HG02759 (cell line): ENCODE measurements at regions not wholly inside any gene's neighbourhood (a gene's known extent, or its start where the extent isn't known, plus 50 kb on each side); places are given as distances from the start of the nearest gene placed in this dataset.

Experiments
- ATAC-seq: cut with Tn5 transposase; IDR thresholded peaks from one replicate; pipeline ENCODE4 v1.9.1; 2021; ENCODE audit warnings: mild to moderate bottlenecking, moderate library complexity; ENCODE audit not compliant: unreplicated experiment

- ATAC-seq: no peak
These were observed 82.7 kb upstream of the MBNL1 start for GRCh38 chr3:152185891-152186630.

GRCh38 chr3:152190636-152191183 is 78.0 kb upstream of the MBNL1 start:
- ATAC-seq: no peak

- no peak for ATAC-seq
These were observed 76.7 kb upstream of the MBNL1 start for GRCh38 chr3:152192050-152192449.

DNA sequence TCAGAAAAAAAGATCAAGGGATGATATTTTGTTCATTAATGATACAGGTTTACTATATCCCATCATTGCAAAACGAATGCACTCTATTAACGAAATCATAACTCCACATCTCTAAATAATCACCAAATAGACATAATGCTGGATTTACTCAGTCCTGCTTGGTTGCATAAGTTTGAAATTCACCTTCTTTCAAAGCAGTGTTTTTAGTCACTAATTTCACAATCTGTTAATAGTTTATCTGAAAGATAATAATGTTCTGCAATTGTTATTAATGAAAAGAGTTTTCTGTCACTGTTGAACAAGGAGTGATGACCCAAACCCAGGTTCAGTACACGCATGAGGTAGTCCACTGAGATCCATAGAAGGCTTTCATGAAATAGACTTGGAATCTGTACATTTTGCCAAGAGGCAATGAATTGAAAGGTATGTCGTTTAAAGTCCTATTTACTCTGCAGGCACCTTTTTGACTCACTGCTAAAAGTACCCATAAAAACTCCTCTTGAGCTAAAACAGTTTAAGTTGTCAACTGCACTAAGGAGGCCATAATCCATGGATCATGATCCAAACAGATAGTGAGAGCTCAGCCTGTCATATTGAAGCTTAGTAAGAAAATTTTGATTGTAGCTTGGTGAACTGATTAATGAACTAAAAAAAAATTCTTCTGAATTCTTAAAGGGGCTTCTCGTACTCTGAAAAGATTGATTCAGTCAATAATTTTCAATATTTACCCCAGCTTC is 75.6 kb upstream of the MBNL1 start:
- ATAC-seq: peak; percentile 9

DNA sequence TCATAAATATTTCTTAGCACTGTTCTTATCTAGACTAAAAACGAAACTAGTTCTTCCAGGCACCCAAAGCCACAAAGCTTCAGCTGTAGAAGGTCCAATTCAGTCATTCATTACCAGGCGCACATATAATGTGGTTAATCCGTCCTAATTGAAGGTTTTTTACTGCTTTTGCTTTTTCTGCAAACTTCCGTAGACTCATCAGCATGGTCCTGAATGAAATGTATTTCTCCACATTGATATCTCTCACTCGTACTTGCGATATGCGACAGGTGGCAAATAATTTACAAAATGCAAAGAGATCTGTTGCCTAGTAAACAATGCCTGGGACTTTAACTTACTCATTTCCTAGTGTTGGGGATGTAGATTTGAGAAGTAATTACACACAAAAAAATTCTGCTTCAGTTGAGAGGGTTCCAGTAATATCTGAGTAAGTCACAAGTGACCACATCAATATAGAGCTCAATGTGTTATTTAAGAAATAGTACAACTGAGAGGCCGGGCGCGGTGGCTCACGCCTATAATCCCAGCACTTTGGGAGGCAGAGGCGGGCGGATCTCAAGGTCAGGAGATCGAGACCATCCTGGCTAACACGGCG is 75.0 kb upstream of the MBNL1 start:
- ATAC-seq: peak; percentile 70

- no peak for ATAC-seq
These were observed 73.5 kb upstream of the MBNL1 start for GRCh38 chr3:152195206-152195605.

GRCh38 chr3:152196782-152197181 is 71.9 kb upstream of the MBNL1 start:
- ATAC-seq: peak; percentile 42

- no peak for ATAC-seq
These were observed 71.3 kb upstream of the MBNL1 start for GRCh38 chr3:152197451-152197850.

DNA sequence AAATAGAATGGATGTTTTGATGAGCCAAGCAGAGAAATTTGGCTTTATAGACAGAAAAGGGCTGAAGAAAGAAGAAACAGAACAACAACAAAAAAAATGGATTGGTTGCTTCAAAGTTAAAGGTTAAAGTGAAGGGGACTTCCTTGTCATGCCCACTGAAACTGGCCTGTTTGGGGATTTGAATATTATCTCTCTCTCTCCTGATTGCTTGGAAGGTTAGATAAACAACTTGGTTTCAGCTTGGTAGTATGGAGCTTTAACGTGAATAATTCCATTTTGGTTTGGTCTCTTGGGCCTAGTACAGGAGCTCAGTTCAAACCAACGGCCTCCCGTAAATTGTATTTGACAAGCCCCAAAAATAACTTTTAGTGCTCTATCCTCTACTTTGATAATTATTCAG is 70.8 kb upstream of the MBNL1 start:
- ATAC-seq: peak; percentile 34

DNA sequence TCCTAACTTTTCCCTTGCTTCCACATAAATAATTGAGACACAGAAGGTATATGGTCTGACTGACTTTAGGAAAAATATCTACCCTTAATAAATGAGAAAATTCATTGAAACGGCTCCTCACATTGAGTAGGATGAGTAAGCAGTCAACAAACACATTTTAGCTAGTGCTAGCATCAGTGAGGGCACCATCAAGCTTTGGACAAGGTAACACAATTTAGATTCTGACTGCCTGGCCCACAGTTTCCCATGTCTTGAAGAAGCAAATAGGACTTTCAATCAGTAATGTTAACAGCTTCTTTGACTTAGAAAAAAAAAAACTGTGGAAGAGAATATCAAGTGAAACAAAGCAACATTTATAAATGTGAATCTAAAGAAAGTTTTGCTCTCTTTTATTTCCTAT is 70.1 kb upstream of the MBNL1 start:
- ATAC-seq: no peak

GRCh38 chr3:152199102-152199840 is 69.5 kb upstream of the MBNL1 start:
- ATAC-seq: no peak

DNA sequence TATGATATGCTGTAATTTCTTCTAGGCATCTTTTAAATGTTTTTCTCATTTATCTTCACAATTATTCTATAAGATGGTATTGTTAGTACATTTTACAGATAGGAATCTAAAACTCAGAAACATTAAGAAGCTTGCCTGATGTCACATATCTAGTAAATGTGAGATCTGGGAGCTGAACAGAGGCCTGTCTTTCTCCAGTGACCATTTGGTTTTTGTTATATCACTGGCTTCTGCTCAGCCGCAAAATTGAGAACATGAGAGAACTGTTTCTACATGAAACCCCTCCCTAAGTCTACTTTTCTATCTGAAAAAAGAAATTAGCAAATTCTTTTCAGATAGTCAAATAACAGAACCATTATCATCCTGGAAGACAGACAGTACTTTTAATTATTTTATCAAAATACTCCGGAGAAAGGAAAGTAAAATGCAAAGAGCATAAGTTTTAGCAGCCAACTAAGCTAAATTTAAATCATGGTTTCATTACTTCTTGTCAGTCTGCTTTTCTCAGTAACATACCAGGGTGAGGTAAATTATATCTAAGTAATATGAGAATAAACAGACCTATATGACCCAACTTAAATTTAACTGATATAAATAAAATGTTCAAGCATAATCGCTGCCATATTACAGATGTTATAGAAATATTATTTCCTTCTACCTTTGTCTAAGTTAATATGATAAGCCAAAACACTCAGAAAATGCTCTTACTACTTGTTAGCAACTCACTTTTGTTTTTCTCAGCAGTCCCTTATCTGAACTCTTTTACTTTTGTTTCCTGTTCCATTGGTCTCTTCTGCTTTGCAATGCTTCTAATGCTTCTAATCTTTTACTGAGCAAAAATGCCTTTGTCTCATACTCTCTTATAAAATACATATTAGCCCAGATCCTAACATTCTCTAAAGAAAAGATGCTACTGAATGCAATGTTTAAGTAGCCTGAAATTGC is 68.0 kb upstream of the MBNL1 start:
- ATAC-seq: no peak

DNA sequence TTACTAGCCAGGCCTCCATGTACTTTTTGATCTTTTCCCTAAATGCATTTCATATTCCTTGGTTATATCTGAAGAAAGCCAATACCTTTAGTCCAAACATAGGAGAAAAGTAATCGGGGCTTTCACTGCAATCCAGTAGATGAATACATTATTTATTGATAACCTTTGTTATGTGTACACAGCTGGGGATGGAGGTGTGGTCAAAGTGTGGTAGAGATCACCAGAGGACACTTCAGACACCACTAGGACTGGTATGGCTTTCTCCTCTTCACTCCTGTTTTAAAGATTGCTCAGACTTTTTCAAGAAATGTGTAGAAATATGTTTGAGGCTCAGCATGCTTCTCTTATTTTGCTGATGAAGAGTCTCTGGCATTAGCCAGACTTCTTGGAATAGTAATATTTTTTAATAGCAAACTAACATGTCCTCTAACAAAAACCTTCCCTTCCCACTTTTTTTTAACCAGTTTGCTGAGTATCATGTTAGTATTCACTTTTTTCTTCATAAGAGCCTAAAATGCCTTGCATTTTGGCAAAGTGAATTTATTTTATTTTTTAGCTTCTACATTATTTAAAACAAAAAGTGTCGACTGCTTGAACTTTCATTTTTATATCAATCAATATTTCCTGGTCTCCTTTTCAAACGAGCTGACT is 65.6 kb upstream of the MBNL1 start:
- ATAC-seq: peak; percentile 42

DNA sequence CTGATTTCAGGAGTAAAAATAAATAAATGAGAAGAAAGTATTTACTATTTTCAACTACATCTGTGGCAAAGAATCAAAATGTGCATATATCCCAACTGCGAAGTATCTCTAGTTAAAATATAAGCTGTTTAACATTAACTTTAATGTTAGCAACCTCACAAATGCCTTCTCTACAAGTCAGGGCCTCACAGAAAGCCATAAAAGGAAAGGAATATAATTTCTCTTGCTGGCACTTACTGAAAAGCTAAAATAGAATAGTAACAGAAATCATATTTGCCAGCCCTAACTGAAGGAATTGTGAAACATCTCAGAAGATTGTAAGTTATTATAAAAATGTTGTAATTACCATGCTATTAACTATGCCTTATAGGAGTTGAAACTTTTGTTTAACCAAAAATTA is 65.1 kb upstream of the MBNL1 start:
- ATAC-seq: no peak

- no peak for ATAC-seq
These were observed 64.5 kb upstream of the MBNL1 start for GRCh38 chr3:152204218-152204617.

GRCh38 chr3:152205097-152205593 is 63.6 kb upstream of the MBNL1 start:
- peak; percentile 55 for ATAC-seq

- ATAC-seq: no peak
These were observed 62.4 kb upstream of the MBNL1 start for GRCh38 chr3:152206243-152206760.

GRCh38 chr3:152208439-152208838 is 60.3 kb upstream of the MBNL1 start:
- no peak for ATAC-seq

GRCh38 chr3:152209060-152209459 is 59.7 kb upstream of the MBNL1 start:
- ATAC-seq: no peak
